ENCODE measurements at regions not wholly inside any gene's neighbourhood (a gene's known extent, or its start where the extent isn't known, plus 50 kb on each side); places are given as distances from the start of the nearest gene placed in this dataset.

- Histone ChIP-seq H3K27ac (no peak overlapping the region), H3K27me3 (no peaks in the 10 kb centered on the region), H3K36me3 (no peaks in the 10 kb centered on the region), H3K4me1 (no peaks in the 10 kb centered on the region), H3K9me3 (no peaks in the 10 kb centered on the region), H3K4me3 (no peak overlapping the region)
- TF ChIP-seq POLR2AphosphoS5 (IDR thresholded peaks at IDR 0.05; ENCODE audit: insufficient read depth in 1 of 2, low read depth in 1 of 2) = no peak
- TF ChIP-seq POLR2A (IDR thresholded peaks at IDR 0.05) = no peak
- TF ChIP-seq CTCF (IDR thresholded peaks at IDR 0.05) = no peak
- no peak for DNase-seq (ENCODE audit: extremely low spot score in 2 of 2)
- intact Hi-C loops (cut with DNase I) = no loop called here
Measured at GRCh38 chr16:51474414-51475091, 323.5 kb upstream of the SALL1 start.

GRCh38 chr16:51473091-51473490, 322.0 kb upstream of the SALL1 start:
- Histone ChIP-seq H3K4me3 (no peak overlapping the region), H3K27me3 (no peaks in the 10 kb centered on the region), H3K9me3 (no peaks in the 10 kb centered on the region), H3K27ac (no peak overlapping the region), H3K36me3 (no peaks in the 10 kb centered on the region), H3K4me1 (no peaks in the 10 kb centered on the region)
- intact Hi-C loops (cut with DNase I) = no loop called here
- no peak for TF ChIP-seq POLR2A (IDR thresholded peaks at IDR 0.05)
- no peak for TF ChIP-seq CTCF (IDR thresholded peaks at IDR 0.05)
- DNase-seq (ENCODE audit: extremely low spot score in 2 of 2) = no peak

- DNase-seq (ENCODE audit: extremely low spot score in 2 of 2) = no peak
- H3K36me3 ChIP-seq = no peaks in the 10 kb centered on the region
- no peak overlapping the region for H3K27ac ChIP-seq
- no peak overlapping the region for H3K4me3 ChIP-seq
- TF ChIP-seq POLR2A (IDR thresholded peaks at IDR 0.05) (no peak), POLR2AphosphoS5 (IDR thresholded peaks at IDR 0.05; ENCODE audit: insufficient read depth in 1 of 2, low read depth in 1 of 2) (no peak), CTCF (IDR thresholded peaks at IDR 0.05) (no peak)
- H3K27me3 ChIP-seq = no peaks in the 10 kb centered on the region
- intact Hi-C loops (cut with DNase I) = no loop called here
- no peaks in the 10 kb centered on the region for H3K9me3 ChIP-seq
- H3K4me1 ChIP-seq = no peaks in the 10 kb centered on the region
Measured at GRCh38 chr16:51470492-51470891, 319.4 kb upstream of the SALL1 start.

- no peaks in the 10 kb centered on the region for H3K4me1 ChIP-seq
- intact Hi-C loops (cut with DNase I) = no loop called here
- H3K9me3 ChIP-seq = no peaks in the 10 kb centered on the region
- H3K4me3 ChIP-seq = no peak overlapping the region
- no peaks in the 10 kb centered on the region for H3K27me3 ChIP-seq
- H3K27ac ChIP-seq = no peak overlapping the region
- no peaks in the 10 kb centered on the region for H3K36me3 ChIP-seq
- DNase-seq (ENCODE audit: extremely low spot score in 2 of 2) = no peak
- no peak for TF ChIP-seq POLR2AphosphoS5 (IDR thresholded peaks at IDR 0.05; ENCODE audit: insufficient read depth in 1 of 2, low read depth in 1 of 2)
- TF ChIP-seq POLR2A (IDR thresholded peaks at IDR 0.05) = no peak
- no peak for TF ChIP-seq CTCF (IDR thresholded peaks at IDR 0.05)
Measured at GRCh38 chr16:51464996-51465395, 313.9 kb upstream of the SALL1 start.

- Histone ChIP-seq H3K4me1 (no peaks in the 10 kb centered on the region), H3K9me3 (no peaks in the 10 kb centered on the region), H3K27me3 (no peaks in the 10 kb centered on the region), H3K4me3 (no peak overlapping the region), H3K27ac (no peak overlapping the region), H3K36me3 (no peaks in the 10 kb centered on the region)
- intact Hi-C loops (cut with DNase I) = no loop called here
- no peak for TF ChIP-seq POLR2A (IDR thresholded peaks at IDR 0.05)
- TF ChIP-seq CTCF (IDR thresholded peaks at IDR 0.05) = no peak
- TF ChIP-seq POLR2AphosphoS5 (IDR thresholded peaks at IDR 0.05; ENCODE audit: insufficient read depth in 1 of 2, low read depth in 1 of 2) = no peak
- no peak for DNase-seq (ENCODE audit: extremely low spot score in 2 of 2)
Measured at GRCh38 chr16:51461255-51461654, 310.2 kb upstream of the SALL1 start.

Data from vagina (tissue), 2 donors.